Medulla oblongata (tissue), 1 donor: ENCODE measurements at regions not wholly inside any gene's neighbourhood (a gene's known extent, or its start where the extent isn't known, plus 50 kb on each side); places are given as distances from the start of the nearest gene placed in this dataset.
A peak's percentile ranks its signal among the peaks of the same experiment; 100 is the strongest.

Source experiments
- DNase-seq: peaks from one replicate; pipeline ENCODE4 v3.0.0-alpha.2; 2015; ENCODE audit errors: extremely low spot score

GRCh38 chr5:137808503-137809135, 54.5 kb upstream of the HNRNPA0 start:
- DNase-seq: no peak

- peak; percentile 63 for DNase-seq
Observed at GRCh38 chr5:137815202-137815990, 52.3 kb upstream of the MYOT start.
